Activated CD4-positive, alpha-beta T cell treated with anti-CD3 and anti-CD28 coated beads, Interleukin-10, Interleukin-2, amounts not matched to agents 100 ng/mL and 50 ng/mL, durations not matched to agents 16 hours and 8 hours (primary cell): ENCODE measurements at regions not wholly inside any gene's neighbourhood (a gene's known extent, or its start where the extent isn't known, plus 50 kb on each side); places are given as distances from the start of the nearest gene placed in this dataset.
"Not testable (repeated sequence)": the region's sequence is repeated elsewhere in the genome, so short reads cannot be mapped to it uniquely, and the experiment has no call there.

ENCODE experiments used
- DNase-seq: peaks from one replicate; pipeline ENCODE4 v3.0.0-alpha.2; 2020

- DNase-seq = no peak
These were observed 113.3 kb upstream of the OTUD4 start for GRCh38 chr4:145293658-145294057.

DNA sequence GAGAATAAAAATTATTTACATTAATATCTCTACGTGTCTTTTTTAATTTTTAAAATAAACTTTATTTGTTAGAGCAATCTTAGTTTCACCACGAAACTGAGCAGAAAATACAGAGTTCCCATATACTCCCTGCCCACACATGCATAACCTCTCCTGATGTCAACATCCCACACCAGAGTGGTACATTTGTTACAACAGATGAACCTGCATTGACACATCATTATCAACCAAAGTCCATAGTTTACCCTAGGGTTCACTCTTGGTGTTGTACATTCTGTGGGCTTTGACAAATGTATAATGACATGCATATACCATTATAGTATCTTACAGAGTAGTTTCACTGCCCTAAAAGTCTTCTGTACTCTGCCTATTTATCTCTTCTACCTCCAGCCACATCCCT, 110.6 kb upstream of the OTUD4 start:
- no peak for DNase-seq

DNA sequence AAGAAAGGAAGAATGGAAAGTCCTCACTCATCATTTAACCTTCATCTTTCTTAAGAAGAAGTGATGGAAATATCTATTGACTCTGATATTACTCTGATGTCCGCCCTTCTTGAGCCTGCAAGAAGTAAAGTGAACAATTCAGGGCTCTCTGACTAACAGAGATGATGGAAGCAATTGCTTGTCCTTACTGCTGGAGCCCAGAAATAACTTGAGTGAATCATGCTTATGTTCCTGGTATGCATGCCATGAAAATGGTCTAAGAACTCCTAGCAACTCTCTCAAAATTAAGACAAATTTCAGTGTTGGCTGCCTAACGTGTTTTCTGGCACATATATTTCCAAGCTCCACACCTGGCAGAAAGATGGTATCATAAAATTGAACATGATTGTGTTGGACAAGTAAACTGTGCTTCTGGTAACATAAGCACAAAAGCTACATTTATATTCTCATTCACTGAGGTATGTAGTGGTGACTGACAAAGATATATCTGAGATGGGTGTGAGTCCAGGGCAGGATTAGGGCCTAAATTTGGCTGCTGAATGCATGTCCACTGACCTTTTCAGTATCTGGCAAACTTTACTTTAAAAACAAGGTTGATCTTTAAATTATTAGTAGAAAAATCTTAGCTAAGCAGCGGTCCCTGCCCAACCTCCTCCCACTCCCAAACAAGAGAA, 109.2 kb upstream of the OTUD4 start:
- no peak for DNase-seq

GRCh38 chr4:145287351-145287750, 107.0 kb upstream of the OTUD4 start:
- DNase-seq = no peak

GRCh38 chr4:145285928-145286327, 105.5 kb upstream of the OTUD4 start:
- no peak for DNase-seq

- no peak for DNase-seq
These were observed 103.5 kb upstream of the OTUD4 start for GRCh38 chr4:145283909-145284308.

- no peak for DNase-seq
These were observed 101.6 kb upstream of the OTUD4 start for GRCh38 chr4:145281951-145282350.

- DNase-seq = no peak
These were observed 100.8 kb upstream of the OTUD4 start for GRCh38 chr4:145281224-145281623.

DNA sequence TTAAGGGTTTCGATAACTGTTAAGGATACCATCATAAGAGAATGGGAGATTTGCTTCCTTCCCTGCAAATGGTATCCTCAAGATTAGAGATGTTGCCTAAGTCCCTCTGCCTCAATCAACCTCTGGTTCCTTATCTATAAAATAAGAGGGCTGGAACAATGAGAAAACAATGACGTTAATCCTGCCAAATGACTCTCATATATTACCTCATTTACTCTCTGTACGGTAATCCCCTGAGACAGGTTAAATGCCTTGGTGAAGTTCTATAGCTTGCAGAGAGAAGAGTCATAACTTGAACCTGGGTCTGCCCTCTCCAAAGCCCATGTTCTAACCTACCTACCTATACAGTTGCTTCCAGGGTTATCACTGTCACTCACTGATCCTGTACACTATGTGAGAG, 100.2 kb upstream of the OTUD4 start:
- no peak for DNase-seq

DNA sequence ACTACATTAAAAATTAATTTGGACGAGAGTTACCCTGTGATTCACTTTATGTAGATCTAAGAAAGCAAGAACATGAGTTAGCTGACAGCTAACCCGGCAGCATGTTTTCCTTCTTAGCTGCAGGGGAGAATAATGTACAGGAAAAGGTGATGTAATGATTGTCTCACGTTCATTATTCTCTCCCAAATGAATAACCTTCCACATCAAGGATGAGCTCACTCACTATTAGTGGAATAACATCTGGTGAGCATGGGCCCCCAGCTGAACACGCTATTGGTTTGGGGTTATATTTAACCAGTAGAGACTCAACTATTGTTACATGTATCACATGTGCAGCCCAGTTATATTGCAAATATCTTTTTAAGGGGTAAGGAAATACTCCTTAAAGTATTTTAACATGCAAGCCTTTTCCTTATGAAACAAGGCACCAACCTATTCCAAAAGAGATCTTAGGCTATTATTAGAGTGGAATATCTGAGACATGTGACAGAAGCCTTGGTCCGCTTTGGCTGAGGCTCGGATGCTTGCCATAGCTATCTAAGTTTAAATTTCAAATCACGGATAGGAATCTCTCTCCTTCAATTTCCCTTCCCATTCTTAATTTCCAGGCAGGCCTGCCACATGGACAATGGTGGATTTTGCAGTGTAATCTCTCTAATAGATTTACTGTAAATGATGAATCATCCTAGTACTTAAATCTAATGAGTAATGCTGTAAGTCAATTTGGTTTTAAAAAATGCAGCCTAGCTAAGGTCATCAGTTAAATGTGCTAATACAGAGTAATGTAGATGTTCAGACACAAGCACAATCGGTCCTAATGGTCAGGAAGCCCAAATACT, 99.0 kb upstream of the OTUD4 start:
- DNase-seq = no peak

GRCh38 chr4:145278341-145279121, 98.1 kb upstream of the OTUD4 start:
- no peak for DNase-seq

GRCh38 chr4:145277011-145277410, 96.6 kb upstream of the OTUD4 start:
- DNase-seq = no peak

DNA sequence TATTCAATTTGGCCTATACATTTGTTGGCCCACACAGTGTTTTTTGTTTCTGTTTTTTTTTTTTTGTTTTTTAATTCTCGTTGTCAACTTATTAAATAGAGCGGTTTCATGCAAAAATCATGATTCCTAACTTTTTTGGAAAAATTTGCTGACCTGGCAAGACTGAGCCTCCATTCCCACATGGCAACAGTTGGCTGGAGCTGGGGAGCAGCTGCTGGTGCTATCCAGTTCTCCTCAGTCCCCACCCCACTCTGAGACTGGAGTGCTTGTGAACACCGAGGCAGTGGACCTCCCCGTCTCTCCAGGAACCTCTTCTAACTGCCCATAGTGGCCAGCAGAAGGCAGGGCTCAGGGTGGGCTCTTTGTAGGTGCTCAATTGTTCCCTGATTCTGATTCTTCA, 95.7 kb upstream of the OTUD4 start:
- no peak for DNase-seq

GRCh38 chr4:145271194-145271593, 90.8 kb upstream of the OTUD4 start:
- no peak for DNase-seq

- DNase-seq = no peak
These were observed 86.5 kb upstream of the OTUD4 start for GRCh38 chr4:145266881-145267280.

DNA sequence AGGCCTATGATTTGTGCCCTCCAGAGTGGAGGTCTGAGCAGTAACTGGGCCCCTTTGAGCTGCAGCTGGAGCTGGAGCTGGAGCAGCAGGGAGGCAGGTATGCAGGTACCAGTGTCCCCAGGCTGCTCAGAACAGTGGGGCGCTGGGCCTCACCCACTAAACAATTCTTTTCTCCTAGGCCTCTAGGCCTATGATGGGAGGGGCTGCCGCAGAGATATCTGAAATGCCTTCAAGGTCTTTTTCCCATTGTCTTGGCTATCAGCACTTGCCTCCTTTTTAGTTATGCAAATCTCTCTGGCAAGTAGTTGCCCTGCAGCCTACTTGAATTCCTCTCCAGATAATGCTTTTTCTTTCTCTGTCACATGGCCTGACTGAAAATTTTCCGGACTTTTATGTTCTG, 79.7 kb upstream of the OTUD4 start:
- DNase-seq = no peak

GRCh38 chr4:145255311-145255710, 74.9 kb upstream of the OTUD4 start:
- not testable (repeated sequence) for DNase-seq

DNA sequence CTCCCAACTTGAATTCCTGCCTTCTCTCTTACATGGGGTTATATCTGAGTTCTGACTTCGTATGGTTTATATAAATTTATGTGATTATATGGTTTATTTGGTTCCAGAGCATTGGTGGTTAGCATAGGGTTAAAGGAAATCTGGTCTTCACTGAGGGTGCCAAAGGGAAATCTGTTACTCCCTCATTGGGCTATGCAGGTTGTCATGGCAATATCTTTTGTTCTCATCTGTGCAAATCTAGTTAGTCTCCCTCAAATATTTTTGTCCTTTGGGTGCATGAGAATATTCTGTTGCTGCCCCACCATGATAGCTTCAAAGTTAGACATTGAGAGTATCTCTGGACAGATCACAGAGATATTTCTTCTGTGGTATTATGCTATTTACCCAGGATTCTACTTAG, 71.8 kb upstream of the OTUD4 start:
- DNase-seq = no peak

GRCh38 chr4:145251391-145251790, 71.0 kb upstream of the OTUD4 start:
- DNase-seq = no peak

DNA sequence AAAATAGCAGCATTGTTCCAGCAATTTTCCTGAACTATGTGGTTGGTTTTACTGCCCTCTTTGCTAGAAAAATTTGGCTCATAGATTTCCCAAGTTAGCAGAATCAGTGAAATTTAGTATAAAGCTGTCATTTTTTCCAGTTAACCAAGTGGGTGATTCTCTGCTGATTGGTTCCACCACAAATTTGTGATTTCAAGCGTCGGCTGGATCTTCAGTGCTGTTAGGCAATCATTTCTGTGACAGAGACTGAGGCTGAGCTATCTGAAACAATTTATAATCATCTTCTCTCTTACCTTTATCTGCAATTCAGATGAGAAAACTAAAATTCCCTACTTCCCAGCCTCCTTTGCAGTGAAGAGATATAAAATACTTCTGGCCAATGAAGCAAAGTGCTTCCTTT, 68.6 kb upstream of the OTUD4 start:
- DNase-seq = no peak

GRCh38 chr4:145248502-145248901, 68.1 kb upstream of the OTUD4 start:
- no peak for DNase-seq

DNA sequence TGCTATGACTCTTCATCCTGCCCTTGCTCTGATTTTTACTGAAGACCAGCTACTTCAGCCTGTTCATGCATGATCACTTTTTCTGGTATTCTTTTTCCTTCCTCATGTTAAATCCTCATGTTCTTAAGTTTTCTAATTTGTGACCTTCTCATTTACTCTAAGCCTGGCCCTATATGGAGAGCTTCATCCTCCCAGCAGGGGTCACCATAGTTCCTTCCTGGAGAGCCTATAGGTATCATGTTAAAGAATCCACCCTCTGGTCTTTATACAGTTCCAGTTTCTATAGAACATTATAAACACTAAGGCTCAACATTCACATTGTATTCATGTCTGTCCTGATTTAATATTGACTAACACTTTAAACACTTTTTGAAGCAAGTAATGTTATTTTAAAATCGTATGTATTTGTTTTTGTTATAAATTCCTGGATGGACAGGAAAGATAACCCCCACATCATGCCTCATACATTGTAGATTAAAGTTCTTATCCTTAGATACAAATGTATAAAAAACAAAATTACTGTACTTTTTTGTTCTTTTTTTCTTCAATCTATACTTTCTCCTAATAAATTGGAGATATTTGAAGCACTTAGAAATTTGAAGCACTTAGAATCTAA, 53.8 kb upstream of the OTUD4 start:
- peak; percentile 64 for DNase-seq
